ENCODE measurements at regions not wholly inside any gene's neighbourhood (a gene's known extent, or its start where the extent isn't known, plus 50 kb on each side); places are given as distances from the start of the nearest gene placed in this dataset.

DNA sequence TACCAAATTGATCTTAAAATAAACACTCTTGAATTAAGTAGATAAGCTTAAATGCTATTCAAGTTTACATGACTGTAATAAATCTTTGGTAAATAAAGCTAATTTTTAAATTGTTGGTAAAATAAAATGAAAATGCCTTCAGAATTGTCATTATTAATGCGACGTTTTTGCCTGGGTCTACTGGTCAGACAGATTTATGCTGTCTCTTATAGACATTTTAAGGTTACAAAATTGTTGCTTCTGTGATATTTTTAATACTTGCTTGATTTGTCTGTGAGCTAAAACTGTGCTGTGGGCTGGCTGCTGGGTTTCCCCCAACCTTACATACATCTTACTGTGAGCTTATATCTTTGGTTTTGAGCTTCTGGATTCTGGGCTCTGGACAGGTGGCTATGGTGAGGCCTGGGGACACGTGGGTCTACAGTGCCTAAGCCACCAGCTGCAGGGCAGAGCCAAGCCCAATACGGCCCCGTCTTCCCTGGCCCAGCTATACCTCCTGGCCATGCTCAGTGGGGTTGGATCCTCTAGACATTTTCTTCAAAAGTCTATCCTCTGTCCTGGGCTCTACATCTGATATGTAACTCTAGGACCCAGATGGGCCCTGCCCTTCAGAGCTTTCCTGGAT lies 81.4 kb downstream of the ETS2 start:
- no peaks in the 10 kb centered on the region for H3K36me3 ChIP-seq
- H3K27ac ChIP-seq, result no peak overlapping the region
- H3K9me3 ChIP-seq, result peaks cover 12 to 14% of the 10 kb centered on the region in 2 donors
- DNase-seq (ENCODE audit: low spot score in 2 of 2), result no peak
- intact Hi-C loops (cut with DNase I), result no loop called here
- H3K4me1 ChIP-seq, result peaks cover 0 to 10% of the 10 kb centered on the region in 2 donors
- TF ChIP-seq, protein P1, sequence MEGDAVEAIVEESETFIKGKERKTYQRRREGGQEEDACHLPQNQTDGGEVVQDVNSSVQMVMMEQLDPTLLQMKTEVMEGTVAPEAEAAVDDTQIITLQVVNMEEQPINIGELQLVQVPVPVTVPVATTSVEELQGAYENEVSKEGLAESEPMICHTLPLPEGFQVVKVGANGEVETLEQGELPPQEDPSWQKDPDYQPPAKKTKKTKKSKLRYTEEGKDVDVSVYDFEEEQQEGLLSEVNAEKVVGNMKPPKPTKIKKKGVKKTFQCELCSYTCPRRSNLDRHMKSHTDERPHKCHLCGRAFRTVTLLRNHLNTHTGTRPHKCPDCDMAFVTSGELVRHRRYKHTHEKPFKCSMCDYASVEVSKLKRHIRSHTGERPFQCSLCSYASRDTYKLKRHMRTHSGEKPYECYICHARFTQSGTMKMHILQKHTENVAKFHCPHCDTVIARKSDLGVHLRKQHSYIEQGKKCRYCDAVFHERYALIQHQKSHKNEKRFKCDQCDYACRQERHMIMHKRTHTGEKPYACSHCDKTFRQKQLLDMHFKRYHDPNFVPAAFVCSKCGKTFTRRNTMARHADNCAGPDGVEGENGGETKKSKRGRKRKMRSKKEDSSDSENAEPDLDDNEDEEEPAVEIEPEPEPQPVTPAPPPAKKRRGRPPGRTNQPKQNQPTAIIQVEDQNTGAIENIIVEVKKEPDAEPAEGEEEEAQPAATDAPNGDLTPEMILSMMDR (IDR thresholded peaks at IDR 0.05), result no peak
- H3K27me3 ChIP-seq, result no peaks in the 10 kb centered on the region
- no peak overlapping the region for H3K4me3 ChIP-seq

DNA sequence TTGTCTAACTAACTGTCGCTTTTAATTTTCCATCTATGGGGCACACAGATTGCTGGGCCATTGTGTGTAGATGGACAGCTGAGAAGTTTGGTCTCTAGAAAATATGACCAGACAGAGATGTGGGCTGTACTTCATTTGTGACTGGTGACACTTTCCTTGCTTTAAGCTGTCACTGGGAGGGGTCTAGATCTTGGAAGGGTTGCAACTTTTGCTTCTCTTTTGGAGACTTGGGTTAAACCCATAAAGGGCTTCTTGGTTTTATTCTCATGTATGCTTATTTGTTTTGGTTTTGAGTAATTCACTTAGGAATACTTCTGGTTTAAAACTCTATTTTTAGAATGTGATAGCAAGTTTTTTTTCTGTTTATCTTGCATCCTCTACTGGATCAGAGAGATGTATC lies 80.2 kb downstream of the ETS2 start:
- peaks cover 0 to 10% of the 10 kb centered on the region in 2 donors for H3K4me1 ChIP-seq
- TF ChIP-seq, protein P1 (IDR thresholded peaks at IDR 0.05), result no peak
- H3K4me3 ChIP-seq, result no peak overlapping the region
- H3K9me3 ChIP-seq, result peaks cover 12 to 16% of the 10 kb centered on the region in 2 donors
- no peaks in the 10 kb centered on the region for H3K27me3 ChIP-seq
- H3K27ac ChIP-seq, result peak overlapping the region in 1 of 2 donors; percentile 20
- no peak for DNase-seq (ENCODE audit: low spot score in 2 of 2)
- intact Hi-C loops (cut with DNase I), result no loop called here
- H3K36me3 ChIP-seq, result no peaks in the 10 kb centered on the region

DNA sequence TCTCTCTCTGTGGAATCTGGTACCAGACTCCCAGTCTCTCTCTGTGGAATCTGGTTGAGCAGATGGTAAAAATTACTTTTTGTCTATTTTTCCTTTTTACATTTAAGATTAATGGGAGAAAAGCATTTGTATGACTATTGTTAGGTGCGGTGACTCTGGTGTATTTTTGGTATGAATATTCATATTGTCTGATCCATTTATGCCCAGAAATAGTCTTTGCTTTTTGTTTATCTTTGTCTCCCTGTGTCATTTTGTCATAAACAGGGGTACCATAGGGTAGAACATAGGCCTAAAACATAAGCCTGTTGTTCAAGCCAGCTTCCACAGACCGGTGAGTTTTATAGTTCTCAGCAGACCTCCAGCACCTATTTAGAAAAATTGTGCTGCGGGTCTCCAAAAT lies 78.7 kb downstream of the ETS2 start:
- Histone ChIP-seq H3K27me3 (no peaks in the 10 kb centered on the region), H3K27ac (no peak overlapping the region), H3K9me3 (peaks cover 12 to 28% of the 10 kb centered on the region in 2 donors), H3K4me3 (no peak overlapping the region), H3K36me3 (no peaks in the 10 kb centered on the region), H3K4me1 (peaks cover 0 to 9% of the 10 kb centered on the region in 2 donors)
- TF ChIP-seq, protein P1 (IDR thresholded peaks at IDR 0.05), result no peak
- no peak for DNase-seq (ENCODE audit: low spot score in 2 of 2)
- intact Hi-C loops (cut with DNase I), result no loop called here

DNA sequence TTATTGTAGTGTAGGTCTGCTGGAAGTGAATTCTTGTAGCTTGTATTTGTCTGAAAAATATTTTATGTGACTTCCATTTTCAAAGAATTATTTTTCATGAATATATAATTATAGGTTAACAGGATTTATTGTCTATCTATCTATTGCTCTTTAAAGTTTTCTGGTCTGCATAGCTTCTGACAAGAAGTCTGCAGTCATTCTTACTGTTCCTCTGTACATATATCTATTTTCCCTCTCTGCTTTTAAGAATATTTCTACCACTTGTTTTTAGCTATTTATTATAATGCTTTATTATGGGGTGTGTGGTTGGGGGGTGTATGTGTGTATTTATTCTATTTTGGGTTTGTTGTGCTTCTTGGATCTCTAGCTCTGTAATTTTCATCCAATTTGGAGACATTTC lies 77.4 kb downstream of the ETS2 start:
- no peak overlapping the region for H3K27ac ChIP-seq
- TF ChIP-seq, protein P1 (IDR thresholded peaks at IDR 0.05), result no peak
- H3K4me1 ChIP-seq, result no peaks in the 10 kb centered on the region
- no peaks in the 10 kb centered on the region for H3K36me3 ChIP-seq
- H3K27me3 ChIP-seq, result no peaks in the 10 kb centered on the region
- intact Hi-C loops (cut with DNase I), result no loop called here
- no peak overlapping the region for H3K4me3 ChIP-seq
- peaks cover 12 to 28% of the 10 kb centered on the region in 2 donors for H3K9me3 ChIP-seq
- DNase-seq (ENCODE audit: low spot score in 2 of 2), result no peak

DNA sequence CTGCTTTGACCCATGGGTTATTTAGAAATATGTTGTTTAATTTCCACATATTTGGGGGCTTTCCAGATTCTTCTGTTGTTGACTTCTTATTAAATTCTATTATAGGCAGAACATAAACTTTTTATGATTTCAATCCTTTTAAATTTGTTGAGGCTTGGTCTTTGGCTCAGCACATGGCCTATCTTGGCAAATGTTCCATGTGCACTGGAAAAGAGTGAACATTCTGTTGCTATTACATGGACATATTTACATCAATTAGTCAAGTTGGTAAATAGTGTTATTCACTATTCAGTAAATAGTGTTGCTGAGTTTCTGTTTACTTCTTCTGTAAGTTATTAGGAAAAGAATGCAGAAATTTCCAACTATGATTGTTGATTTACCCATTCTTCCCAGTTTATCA lies 75.4 kb downstream of the ETS2 start:
- DNase-seq (ENCODE audit: low spot score in 2 of 2), result no peak
- Histone ChIP-seq H3K36me3 (no peaks in the 10 kb centered on the region), H3K27ac (no peak overlapping the region), H3K27me3 (no peaks in the 10 kb centered on the region), H3K9me3 (peaks cover 2 to 14% of the 10 kb centered on the region in 2 donors), H3K4me3 (no peak overlapping the region), H3K4me1 (no peaks in the 10 kb centered on the region)
- intact Hi-C loops (cut with DNase I), result no loop called here
- TF ChIP-seq, protein P1 (IDR thresholded peaks at IDR 0.05), result no peak

DNA sequence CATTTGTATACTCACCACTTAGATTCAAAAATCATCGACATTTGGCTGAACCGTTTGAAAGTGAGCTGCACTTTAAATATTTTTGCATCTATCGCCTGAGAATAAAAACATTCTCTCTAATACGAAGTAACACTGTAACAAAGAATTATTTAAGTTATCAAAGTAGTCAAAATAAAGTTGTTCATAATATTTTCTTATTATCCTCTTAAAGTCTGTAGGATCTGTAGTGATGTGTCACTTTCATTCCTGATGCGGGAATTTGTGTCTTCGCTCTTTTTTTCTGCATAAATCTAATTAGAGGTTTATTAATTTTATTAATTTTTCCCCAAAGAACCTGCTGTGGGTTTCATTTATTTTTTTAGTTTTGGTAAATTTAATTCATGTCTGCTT lies 74.8 kb downstream of the ETS2 start:
- Histone ChIP-seq H3K9me3 (peaks cover 0 to 14% of the 10 kb centered on the region in 2 donors), H3K27ac (no peak overlapping the region), H3K4me1 (no peaks in the 10 kb centered on the region), H3K4me3 (no peak overlapping the region), H3K36me3 (no peaks in the 10 kb centered on the region), H3K27me3 (no peaks in the 10 kb centered on the region)
- no peak for DNase-seq (ENCODE audit: low spot score in 2 of 2)
- intact Hi-C loops (cut with DNase I), result no loop called here
- TF ChIP-seq, protein P1 (IDR thresholded peaks at IDR 0.05), result no peak
